Activated CD4-positive, alpha-beta T cell treated with anti-CD3 and anti-CD28 coated beads, Interleukin-2, Interleukin-4, amounts not matched to agents 100 ng/mL and 50 ng/mL, durations not matched to agents 16 hours and 8 hours (primary cell): ENCODE measurements at regions not wholly inside any gene's neighbourhood (a gene's known extent, or its start where the extent isn't known, plus 50 kb on each side); places are given as distances from the start of the nearest gene placed in this dataset.
"Not testable (repeated sequence)": the region's sequence is repeated elsewhere in the genome, so short reads cannot be mapped to it uniquely, and the experiment has no call there.

Source experiments
- DNase-seq: peaks from one replicate; pipeline ENCODE4 v3.0.0-alpha.2; 2020; ENCODE audit warnings: low spot score

- no peak for DNase-seq
These were observed 366.8 kb upstream of the DPYD start for GRCh38 chr1:98287626-98288025.

- DNase-seq = no peak
These were observed 365.8 kb upstream of the DPYD start for GRCh38 chr1:98286656-98287055.

GRCh38 chr1:98285286-98285685 lies 364.5 kb upstream of the DPYD start:
- not testable (repeated sequence) for DNase-seq

GRCh38 chr1:98280049-98280448 lies 359.2 kb upstream of the DPYD start:
- no peak for DNase-seq

GRCh38 chr1:98278055-98278454 lies 357.2 kb upstream of the DPYD start:
- no peak for DNase-seq

GRCh38 chr1:98277118-98277517 lies 356.3 kb upstream of the DPYD start:
- DNase-seq = no peak

GRCh38 chr1:98276514-98276913 lies 355.7 kb upstream of the DPYD start:
- no peak for DNase-seq

- DNase-seq = no peak
These were observed 347.5 kb upstream of the DPYD start for GRCh38 chr1:98268316-98268715.

- no peak for DNase-seq
These were observed 346.6 kb upstream of the DPYD start for GRCh38 chr1:98267423-98267822.

GRCh38 chr1:98264727-98265126 lies 343.9 kb upstream of the DPYD start:
- no peak for DNase-seq

GRCh38 chr1:98260839-98261238 lies 340.0 kb upstream of the DPYD start:
- DNase-seq = no peak

- DNase-seq = no peak
These were observed 339.6 kb upstream of the DPYD start for GRCh38 chr1:98260412-98260811.

- no peak for DNase-seq
These were observed 335.9 kb upstream of the DPYD start for GRCh38 chr1:98256700-98257099.

GRCh38 chr1:98253145-98253544 lies 332.3 kb upstream of the DPYD start:
- DNase-seq = no peak

- DNase-seq = no peak
These were observed 330.7 kb upstream of the DPYD start for GRCh38 chr1:98251497-98251896.

GRCh38 chr1:98232678-98233077 lies 311.8 kb upstream of the DPYD start:
- no peak for DNase-seq

- no peak for DNase-seq
These were observed 301.9 kb upstream of the DPYD start for GRCh38 chr1:98222706-98223105.

GRCh38 chr1:98221923-98222322 lies 301.1 kb upstream of the DPYD start:
- DNase-seq = no peak

- no peak for DNase-seq
These were observed 296.8 kb upstream of the DPYD start for GRCh38 chr1:98217601-98218000.

- DNase-seq = no peak
These were observed 295.5 kb upstream of the DPYD start for GRCh38 chr1:98216304-98216703.

GRCh38 chr1:98211271-98211845 lies 290.5 kb upstream of the DPYD start:
- no peak for DNase-seq

- DNase-seq = no peak
These were observed 289.7 kb upstream of the DPYD start for GRCh38 chr1:98210563-98210962.

- DNase-seq = no peak
These were observed 289.2 kb upstream of the DPYD start for GRCh38 chr1:98210064-98210463.

GRCh38 chr1:98205291-98206017 lies 284.6 kb upstream of the DPYD start:
- DNase-seq = no peak
